ENCODE measurements at regions not wholly inside any gene's neighbourhood (a gene's known extent, or its start where the extent isn't known, plus 50 kb on each side); places are given as distances from the start of the nearest gene placed in this dataset.

DNA sequence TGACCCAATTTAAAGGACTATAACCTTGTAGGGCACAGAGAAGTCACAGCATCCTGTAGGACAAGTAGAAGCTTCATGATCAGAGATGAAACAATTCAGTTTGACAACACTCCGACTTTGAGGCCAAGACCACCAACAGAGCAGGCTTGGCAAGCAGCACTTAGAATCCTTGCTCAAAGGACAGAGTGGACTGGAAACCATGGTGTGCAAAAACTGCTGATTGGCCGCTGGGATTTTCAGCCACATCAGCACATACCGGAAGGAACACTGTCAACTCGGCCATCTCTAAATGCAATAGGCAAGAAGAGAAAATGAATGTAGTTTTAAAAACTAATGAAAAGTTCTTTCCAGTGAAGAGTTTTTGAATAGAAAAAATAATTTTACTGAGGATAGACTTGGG, 92.0 kb upstream of the PRMT6 start:
- TF ChIP-seq, protein P1, sequence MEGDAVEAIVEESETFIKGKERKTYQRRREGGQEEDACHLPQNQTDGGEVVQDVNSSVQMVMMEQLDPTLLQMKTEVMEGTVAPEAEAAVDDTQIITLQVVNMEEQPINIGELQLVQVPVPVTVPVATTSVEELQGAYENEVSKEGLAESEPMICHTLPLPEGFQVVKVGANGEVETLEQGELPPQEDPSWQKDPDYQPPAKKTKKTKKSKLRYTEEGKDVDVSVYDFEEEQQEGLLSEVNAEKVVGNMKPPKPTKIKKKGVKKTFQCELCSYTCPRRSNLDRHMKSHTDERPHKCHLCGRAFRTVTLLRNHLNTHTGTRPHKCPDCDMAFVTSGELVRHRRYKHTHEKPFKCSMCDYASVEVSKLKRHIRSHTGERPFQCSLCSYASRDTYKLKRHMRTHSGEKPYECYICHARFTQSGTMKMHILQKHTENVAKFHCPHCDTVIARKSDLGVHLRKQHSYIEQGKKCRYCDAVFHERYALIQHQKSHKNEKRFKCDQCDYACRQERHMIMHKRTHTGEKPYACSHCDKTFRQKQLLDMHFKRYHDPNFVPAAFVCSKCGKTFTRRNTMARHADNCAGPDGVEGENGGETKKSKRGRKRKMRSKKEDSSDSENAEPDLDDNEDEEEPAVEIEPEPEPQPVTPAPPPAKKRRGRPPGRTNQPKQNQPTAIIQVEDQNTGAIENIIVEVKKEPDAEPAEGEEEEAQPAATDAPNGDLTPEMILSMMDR (IDR thresholded peaks at IDR 0.05) = no peak
- TF ChIP-seq POLR2AphosphoS5 (IDR thresholded peaks at IDR 0.05) = no peak
